Endothelial cell (in vitro differentiated cells): ENCODE measurements at regions not wholly inside any gene's neighbourhood (a gene's known extent, or its start where the extent isn't known, plus 50 kb on each side); places are given as distances from the start of the nearest gene placed in this dataset.

Source experiments
- DNase-seq: peaks from one replicate; pipeline ENCODE4 v3.0.0; 2021; ENCODE audit warnings: low spot score
- H3K27ac Mint-ChIP-seq: one replicate; pipeline ENCODE4 v1.8.0; 2021; ENCODE audit warnings: mixed read lengths, inconsistent platforms; ENCODE audit not compliant: unreplicated experiment
- H3K27me3 Mint-ChIP-seq: one replicate; pipeline ENCODE4 v1.8.0; 2021; ENCODE audit warnings: mild to moderate bottlenecking, moderate library complexity, mixed read lengths, inconsistent platforms; ENCODE audit not compliant: unreplicated experiment
- H3K36me3 Mint-ChIP-seq: one replicate; pipeline ENCODE4 v1.8.0; 2021; ENCODE audit warnings: mild to moderate bottlenecking, low read depth, mixed read lengths, inconsistent platforms; ENCODE audit not compliant: unreplicated experiment
- H3K4me1 Mint-ChIP-seq: one replicate; pipeline ENCODE4 v1.8.0; 2021; ENCODE audit warnings: mild to moderate bottlenecking, mixed read lengths, inconsistent platforms; ENCODE audit not compliant: unreplicated experiment
- H3K4me3 Mint-ChIP-seq: one replicate; pipeline ENCODE4 v1.8.0; 2021; ENCODE audit warnings: mild to moderate bottlenecking, mixed read lengths, inconsistent platforms; ENCODE audit not compliant: unreplicated experiment
- H3K9me3 Mint-ChIP-seq: one replicate; pipeline ENCODE4 v1.8.0; 2021; ENCODE audit warnings: mixed read lengths, inconsistent platforms; ENCODE audit not compliant: unreplicated experiment
- CTCF ChIP-seq: fragments of 200-600 bp; sonication (generic); IDR thresholded peaks from one replicate; pipeline ENCODE4 v1.5.0; 2021; ENCODE audit warnings: antibody characterized with exemption; ENCODE audit not compliant: unreplicated experiment

- Mint-ChIP-seq H3K27me3 (peaks cover 2% of the 10 kb centered on the region), H3K4me1 (no peaks in the 10 kb centered on the region), H3K9me3 (peaks cover 9% of the 10 kb centered on the region), H3K4me3 (no peak overlapping the region), H3K27ac (no peak overlapping the region), H3K36me3 (no peaks in the 10 kb centered on the region)
- no peak for DNase-seq
- no peak for TF ChIP-seq CTCF
These were observed 1234.8 kb downstream of the MRPL39 start for GRCh38 chr21:24372506-24372905.

GRCh38 chr21:24369746-24370145 lies 1237.5 kb downstream of the MRPL39 start:
- H3K4me3 Mint-ChIP-seq, result no peak overlapping the region
- H3K9me3 Mint-ChIP-seq, result peaks cover 9% of the 10 kb centered on the region
- H3K4me1 Mint-ChIP-seq, result no peaks in the 10 kb centered on the region
- TF ChIP-seq CTCF, result no peak
- H3K27ac Mint-ChIP-seq, result no peak overlapping the region
- H3K27me3 Mint-ChIP-seq, result peaks cover 2% of the 10 kb centered on the region
- DNase-seq, result no peak
- no peaks in the 10 kb centered on the region for H3K36me3 Mint-ChIP-seq

GRCh38 chr21:24369278-24369677 lies 1238.0 kb downstream of the MRPL39 start:
- DNase-seq, result no peak
- TF ChIP-seq CTCF, result no peak
- H3K36me3 Mint-ChIP-seq, result no peaks in the 10 kb centered on the region
- no peak overlapping the region for H3K27ac Mint-ChIP-seq
- H3K9me3 Mint-ChIP-seq, result peaks cover 9% of the 10 kb centered on the region
- H3K4me3 Mint-ChIP-seq, result no peak overlapping the region
- H3K27me3 Mint-ChIP-seq, result peaks cover 2% of the 10 kb centered on the region
- no peaks in the 10 kb centered on the region for H3K4me1 Mint-ChIP-seq

GRCh38 chr21:24367936-24368335 lies 1239.3 kb downstream of the MRPL39 start:
- no peak for TF ChIP-seq CTCF
- H3K9me3 Mint-ChIP-seq, result peaks cover 13% of the 10 kb centered on the region
- peaks cover 2% of the 10 kb centered on the region for H3K27me3 Mint-ChIP-seq
- no peak overlapping the region for H3K27ac Mint-ChIP-seq
- H3K4me3 Mint-ChIP-seq, result no peak overlapping the region
- no peaks in the 10 kb centered on the region for H3K4me1 Mint-ChIP-seq
- DNase-seq, result no peak
- H3K36me3 Mint-ChIP-seq, result no peaks in the 10 kb centered on the region

- no peak for TF ChIP-seq CTCF
- no peaks in the 10 kb centered on the region for H3K27me3 Mint-ChIP-seq
- H3K27ac Mint-ChIP-seq, result no peak overlapping the region
- peaks cover 2% of the 10 kb centered on the region for H3K9me3 Mint-ChIP-seq
- no peak overlapping the region for H3K4me3 Mint-ChIP-seq
- DNase-seq, result no peak
- H3K4me1 Mint-ChIP-seq, result no peaks in the 10 kb centered on the region
- H3K36me3 Mint-ChIP-seq, result no peaks in the 10 kb centered on the region
These were observed 1253.8 kb downstream of the MRPL39 start for GRCh38 chr21:24353492-24353891.
